ENCODE measurements at regions not wholly inside any gene's neighbourhood (a gene's known extent, or its start where the extent isn't known, plus 50 kb on each side); places are given as distances from the start of the nearest gene placed in this dataset.
"Not testable (repeated sequence)": the region's sequence is repeated elsewhere in the genome, so short reads cannot be mapped to it uniquely, and the experiment has no call there.

DNA sequence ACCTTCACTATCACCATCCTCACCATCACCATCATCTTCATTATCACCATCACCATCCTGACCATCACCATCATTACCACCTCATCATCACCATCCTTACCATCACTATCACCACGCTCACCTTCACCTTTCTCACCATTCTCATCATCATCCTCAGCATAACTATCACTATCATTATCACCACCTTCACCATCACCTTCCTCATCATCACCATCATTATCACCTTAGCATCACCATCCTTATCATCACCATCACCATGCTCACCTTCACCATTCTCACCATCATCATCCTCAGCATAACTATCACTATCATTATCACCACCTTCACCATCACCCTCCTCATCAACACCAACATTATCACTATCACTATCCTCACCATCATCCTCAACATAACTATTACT, 397.8 kb upstream of the ZNF337 start:
- ATAC-seq; H3K4me1 Mint-ChIP-seq; DNase-seq; H3K27ac Mint-ChIP-seq; H3K27me3 ChIP-seq (ENCODE audit: control insufficient read depth in 2 of 2, insufficient read depth in 2 of 2, low read length in 2 of 2); H3K36me3 Mint-ChIP-seq; H3K4me3 Mint-ChIP-seq; CTCF ChIA-PET; H3K4me3 ChIP-seq (ENCODE audit: low read length); H3K9me3 Mint-ChIP-seq; POLR2A ChIA-PET; H3K9me3 ChIP-seq (ENCODE audit: control insufficient read depth in 2 of 3, low read length in 3 of 3); H3K36me3 ChIP-seq (ENCODE audit: control insufficient read depth in 2 of 3, insufficient read depth in 3 of 3, low read length in 3 of 3); H3K27me3 Mint-ChIP-seq; intact Hi-C loops (cut with micrococcal nuclease); H3K4me1 ChIP-seq (ENCODE audit: control insufficient read depth in 2 of 2, insufficient read depth in 2 of 2, low read length in 2 of 2); H3K27ac ChIP-seq (ENCODE audit: low read depth, low read length): not testable (repeated sequence)

- intact Hi-C loops (cut with micrococcal nuclease); POLR2A ChIA-PET; H3K27me3 ChIP-seq (ENCODE audit: control insufficient read depth in 2 of 2, insufficient read depth in 2 of 2, low read length in 2 of 2); H3K27ac ChIP-seq (ENCODE audit: low read depth, low read length); H3K9me3 ChIP-seq (ENCODE audit: control insufficient read depth in 2 of 3, low read length in 3 of 3); H3K4me1 ChIP-seq (ENCODE audit: control insufficient read depth in 2 of 2, insufficient read depth in 2 of 2, low read length in 2 of 2); H3K36me3 Mint-ChIP-seq; H3K27ac Mint-ChIP-seq; H3K27me3 Mint-ChIP-seq; ATAC-seq; DNase-seq; H3K4me3 Mint-ChIP-seq; H3K36me3 ChIP-seq (ENCODE audit: control insufficient read depth in 2 of 3, insufficient read depth in 3 of 3, low read length in 3 of 3); CTCF ChIA-PET; H3K9me3 Mint-ChIP-seq; H3K4me3 ChIP-seq (ENCODE audit: low read length); H3K4me1 Mint-ChIP-seq: not testable (repeated sequence)
Measured at GRCh38 chr20:26091921-26092320, 395.3 kb upstream of the ZNF337 start.

- H3K36me3 ChIP-seq (ENCODE audit: control insufficient read depth in 2 of 3, insufficient read depth in 3 of 3, low read length in 3 of 3); H3K9me3 Mint-ChIP-seq; H3K4me1 ChIP-seq (ENCODE audit: control insufficient read depth in 2 of 2, insufficient read depth in 2 of 2, low read length in 2 of 2); H3K4me3 Mint-ChIP-seq; intact Hi-C loops (cut with micrococcal nuclease); H3K4me3 ChIP-seq (ENCODE audit: low read length); H3K27me3 Mint-ChIP-seq; H3K27ac ChIP-seq (ENCODE audit: low read depth, low read length); POLR2A ChIA-PET; H3K36me3 Mint-ChIP-seq; H3K9me3 ChIP-seq (ENCODE audit: control insufficient read depth in 2 of 3, low read length in 3 of 3); DNase-seq; H3K4me1 Mint-ChIP-seq; H3K27ac Mint-ChIP-seq; CTCF ChIA-PET; H3K27me3 ChIP-seq (ENCODE audit: control insufficient read depth in 2 of 2, insufficient read depth in 2 of 2, low read length in 2 of 2); ATAC-seq: not testable (repeated sequence)
Measured at GRCh38 chr20:26086195-26086594, 389.5 kb upstream of the ZNF337 start.

DNA sequence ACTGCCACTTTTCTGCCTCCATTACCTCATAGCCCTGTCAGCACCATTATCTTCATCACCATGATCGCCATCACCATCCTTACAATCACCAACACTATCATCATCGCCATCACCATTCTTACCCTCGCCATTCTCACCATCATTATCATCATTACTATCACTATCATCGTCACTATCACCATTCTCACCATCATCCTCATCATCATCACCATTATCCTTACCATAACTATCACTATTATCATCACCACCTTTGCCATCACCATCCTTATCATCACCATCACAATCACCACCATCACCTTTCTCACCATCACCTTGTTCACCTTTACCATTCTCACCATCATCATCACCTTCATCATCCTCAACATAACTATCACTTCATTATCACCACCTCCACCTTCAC, 377.3 kb upstream of the ZNF337 start:
- H3K27me3 Mint-ChIP-seq; POLR2A ChIA-PET; H3K27ac Mint-ChIP-seq; DNase-seq; H3K36me3 ChIP-seq (ENCODE audit: control insufficient read depth in 2 of 3, insufficient read depth in 3 of 3, low read length in 3 of 3); H3K9me3 Mint-ChIP-seq; H3K4me3 ChIP-seq (ENCODE audit: low read length); H3K36me3 Mint-ChIP-seq; H3K4me1 ChIP-seq (ENCODE audit: control insufficient read depth in 2 of 2, insufficient read depth in 2 of 2, low read length in 2 of 2); CTCF ChIA-PET; H3K9me3 ChIP-seq (ENCODE audit: control insufficient read depth in 2 of 3, low read length in 3 of 3); intact Hi-C loops (cut with micrococcal nuclease); H3K4me3 Mint-ChIP-seq; ATAC-seq; H3K4me1 Mint-ChIP-seq; H3K27ac ChIP-seq (ENCODE audit: low read depth, low read length); H3K27me3 ChIP-seq (ENCODE audit: control insufficient read depth in 2 of 2, insufficient read depth in 2 of 2, low read length in 2 of 2): not testable (repeated sequence)

DNA sequence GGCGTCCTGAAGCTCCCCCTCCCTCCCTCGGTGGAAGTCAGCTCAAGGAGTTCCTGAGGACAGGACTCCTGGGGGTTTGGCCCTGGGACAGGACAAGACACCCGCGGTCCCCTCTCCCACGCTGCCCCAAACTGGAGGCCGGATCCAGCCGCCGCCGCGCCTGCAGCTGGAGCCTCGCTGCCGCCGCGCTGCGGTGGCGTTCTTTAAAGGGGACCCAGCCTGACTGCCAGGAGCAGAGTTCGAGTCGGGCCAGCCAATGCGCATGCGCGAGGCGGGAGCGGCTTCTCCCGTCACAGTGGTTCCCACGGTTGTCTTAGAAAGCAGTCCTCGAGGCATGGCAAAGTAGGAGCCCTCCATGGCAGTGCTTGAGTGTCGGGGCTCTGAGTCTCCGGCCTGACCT, 362.7 kb upstream of the ZNF337 start:
- H3K36me3 ChIP-seq (ENCODE audit: control insufficient read depth in 2 of 3, insufficient read depth in 3 of 3, low read length in 3 of 3); H3K27ac ChIP-seq (ENCODE audit: low read depth, low read length); H3K4me3 ChIP-seq (ENCODE audit: low read length); H3K4me1 Mint-ChIP-seq; H3K27me3 Mint-ChIP-seq; ATAC-seq; H3K27me3 ChIP-seq (ENCODE audit: control insufficient read depth in 2 of 2, insufficient read depth in 2 of 2, low read length in 2 of 2); H3K9me3 ChIP-seq (ENCODE audit: control insufficient read depth in 2 of 3, low read length in 3 of 3); H3K4me1 ChIP-seq (ENCODE audit: control insufficient read depth in 2 of 2, insufficient read depth in 2 of 2, low read length in 2 of 2); H3K4me3 Mint-ChIP-seq; CTCF ChIA-PET; DNase-seq; H3K36me3 Mint-ChIP-seq; POLR2A ChIA-PET; intact Hi-C loops (cut with micrococcal nuclease); H3K27ac Mint-ChIP-seq; H3K9me3 Mint-ChIP-seq: not testable (repeated sequence)

DNA sequence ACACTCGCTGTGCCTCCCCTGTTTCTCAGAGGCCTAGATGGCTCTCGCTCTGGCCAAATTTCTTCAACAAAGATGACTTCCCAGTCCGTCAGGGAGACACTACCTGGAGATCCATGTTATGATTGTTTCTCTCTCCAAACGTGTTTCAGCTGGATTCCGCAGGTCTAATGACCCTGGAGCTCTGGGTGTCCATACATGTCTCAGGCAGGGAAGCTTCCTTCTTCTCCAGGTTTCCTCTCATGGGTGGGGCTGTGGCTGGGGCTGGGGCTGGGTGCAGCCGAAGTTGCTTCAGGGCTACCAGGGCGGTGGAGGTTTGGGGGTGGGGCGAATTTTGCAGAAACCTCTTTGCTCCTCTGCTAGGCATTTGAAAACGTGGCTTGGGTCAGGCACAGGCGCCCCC, 361.8 kb upstream of the ZNF337 start:
- CTCF ChIA-PET; DNase-seq; POLR2A ChIA-PET; H3K36me3 ChIP-seq (ENCODE audit: control insufficient read depth in 2 of 3, insufficient read depth in 3 of 3, low read length in 3 of 3); H3K27me3 Mint-ChIP-seq; intact Hi-C loops (cut with micrococcal nuclease); H3K4me1 ChIP-seq (ENCODE audit: control insufficient read depth in 2 of 2, insufficient read depth in 2 of 2, low read length in 2 of 2); H3K4me1 Mint-ChIP-seq; H3K9me3 ChIP-seq (ENCODE audit: control insufficient read depth in 2 of 3, low read length in 3 of 3); H3K9me3 Mint-ChIP-seq; H3K27ac Mint-ChIP-seq; ATAC-seq; H3K27me3 ChIP-seq (ENCODE audit: control insufficient read depth in 2 of 2, insufficient read depth in 2 of 2, low read length in 2 of 2); H3K36me3 Mint-ChIP-seq; H3K27ac ChIP-seq (ENCODE audit: low read depth, low read length); H3K4me3 ChIP-seq (ENCODE audit: low read length); H3K4me3 Mint-ChIP-seq: not testable (repeated sequence)

DNA sequence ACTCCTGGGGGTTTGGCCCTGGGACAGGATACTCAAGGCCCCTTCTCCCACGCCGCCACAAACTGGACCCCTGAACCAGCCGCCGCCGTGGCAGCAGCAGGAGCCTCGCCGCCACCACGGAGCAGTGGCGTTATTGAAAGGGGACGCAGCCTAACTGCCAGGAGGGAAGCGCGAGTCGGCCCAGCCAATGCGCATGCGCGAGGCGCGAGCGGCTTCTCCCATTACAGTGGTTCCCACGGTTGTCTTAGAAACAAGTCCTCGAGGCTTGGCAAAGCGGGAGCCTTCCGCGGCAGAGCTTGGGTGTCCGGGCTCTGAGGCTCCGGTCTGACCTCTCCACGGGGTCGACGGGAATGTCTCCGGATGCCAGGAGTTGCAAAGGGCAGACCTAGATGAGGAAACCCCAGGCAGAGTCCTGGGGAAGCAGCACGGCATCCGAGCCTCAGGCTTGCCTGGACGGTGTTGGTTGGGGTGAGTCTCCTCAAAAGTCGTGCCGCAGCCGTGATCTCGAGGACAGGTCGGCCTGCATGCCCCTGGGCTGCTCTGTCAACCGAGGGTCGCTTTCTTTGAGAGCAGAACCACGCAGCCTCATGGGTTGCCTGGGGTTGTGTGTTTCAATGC, 360.6 kb upstream of the ZNF337 start:
- H3K36me3 Mint-ChIP-seq; H3K36me3 ChIP-seq (ENCODE audit: control insufficient read depth in 2 of 3, insufficient read depth in 3 of 3, low read length in 3 of 3); ATAC-seq; intact Hi-C loops (cut with micrococcal nuclease); H3K9me3 ChIP-seq (ENCODE audit: control insufficient read depth in 2 of 3, low read length in 3 of 3); H3K27ac Mint-ChIP-seq; H3K4me3 ChIP-seq (ENCODE audit: low read length); H3K27me3 Mint-ChIP-seq; CTCF ChIA-PET; DNase-seq; H3K27me3 ChIP-seq (ENCODE audit: control insufficient read depth in 2 of 2, insufficient read depth in 2 of 2, low read length in 2 of 2); H3K27ac ChIP-seq (ENCODE audit: low read depth, low read length); H3K9me3 Mint-ChIP-seq; H3K4me3 Mint-ChIP-seq; H3K4me1 Mint-ChIP-seq; POLR2A ChIA-PET; H3K4me1 ChIP-seq (ENCODE audit: control insufficient read depth in 2 of 2, insufficient read depth in 2 of 2, low read length in 2 of 2): not testable (repeated sequence)

All from naive thymus-derived CD4-positive, alpha-beta T cell (primary cell).